SK-N-SH treated with all-trans-retinoic acid at 6 μM for 48 hours (cell line): ENCODE measurements at regions not wholly inside any gene's neighbourhood (a gene's known extent, or its start where the extent isn't known, plus 50 kb on each side); places are given as distances from the start of the nearest gene placed in this dataset.

Experiments
- ATAC-seq: fragments of 200-7000 bp; cut with Tn5 transposase; 3 replicates; pipeline ENCODE4 v1.9.1; 2020; ENCODE audit warnings: mild to moderate bottlenecking, moderate library complexity
- ARNTL ChIP-seq: fragments of 450-650 bp; formaldehyde crosslinking; IDR thresholded peaks from 2 replicates; pipeline ENCODE4 v1.5.0; 2020; ENCODE audit warnings: low read depth, mild to moderate bottlenecking, moderate library complexity, borderline replicate concordance
- BACH2 ChIP-seq: fragments of 250-450 bp; sonication (Bioruptor Pico); IDR thresholded peaks from 2 replicates; pipeline ENCODE4 v1.9.0; 2021; ENCODE audit warnings: mild to moderate bottlenecking, borderline replicate concordance
- CSDC2 ChIP-seq: fragments of 250-450 bp; sonication (Bioruptor Pico); IDR thresholded peaks from 2 replicates; pipeline ENCODE4 v1.5.0; 2020; ENCODE audit warnings: mild to moderate bottlenecking, moderate library complexity
- ESRRG ChIP-seq: fragments of 250-450 bp; sonication (Bioruptor Pico); IDR thresholded peaks from 2 replicates; pipeline ENCODE4 v1.6.1; 2021; ENCODE audit warnings: mild to moderate bottlenecking
- OSR1 ChIP-seq: fragments of 250-450 bp; sonication (Bioruptor Pico); IDR thresholded peaks from 2 replicates; pipeline ENCODE4 v1.8.0; 2022; ENCODE audit warnings: moderate library complexity, mild to moderate bottlenecking, inconsistent platforms
- PATZ1 ChIP-seq: fragments of 250-450 bp; sonication (Bioruptor Pico); IDR thresholded peaks from 2 replicates; pipeline ENCODE4 v1.8.0; 2020; ENCODE audit warnings: mild to moderate bottlenecking, moderate library complexity, borderline replicate concordance
- PPARA ChIP-seq: fragments of 250-450 bp; sonication (Bioruptor Pico); IDR thresholded peaks from 2 replicates; pipeline ENCODE4 v1.5.0; 2020; ENCODE audit warnings: mild to moderate bottlenecking, borderline replicate concordance
- RARB ChIP-seq: fragments of 250-450 bp; sonication (Bioruptor Pico); IDR thresholded peaks from 2 replicates; pipeline ENCODE4 v1.8.0; 2021; ENCODE audit warnings: mild to moderate bottlenecking, moderate library complexity
- SNAI2 ChIP-seq: fragments of 250-450 bp; sonication (Bioruptor Pico); IDR thresholded peaks from 2 replicates; pipeline ENCODE4 v1.5.0; 2020; ENCODE audit warnings: mild to moderate bottlenecking, moderate library complexity
- TCF4 ChIP-seq: fragments of 250-450 bp; sonication (Bioruptor Pico); IDR thresholded peaks from 2 replicates; pipeline ENCODE4 v1.8.0; 2021; ENCODE audit warnings: mild to moderate bottlenecking, moderate library complexity, borderline replicate concordance
- TOX ChIP-seq: fragments of 250-450 bp; sonication (Bioruptor Pico); IDR thresholded peaks from 2 replicates; pipeline ENCODE4 v1.8.0; 2021; ENCODE audit warnings: mild to moderate bottlenecking, moderate library complexity, borderline replicate concordance
- TSHZ2 ChIP-seq: fragments of 250-450 bp; sonication (Bioruptor Pico); IDR thresholded peaks from 2 replicates; pipeline ENCODE4 v1.5.0; 2020; ENCODE audit warnings: mild to moderate bottlenecking, moderate library complexity
- ZC3H10 ChIP-seq: fragments of 250-450 bp; sonication (Bioruptor Pico); IDR thresholded peaks from 2 replicates; pipeline ENCODE4 v1.5.1; 2021; ENCODE audit warnings: mild to moderate bottlenecking, moderate library complexity
- ZFP3 ChIP-seq: fragments of 250-450 bp; sonication (Bioruptor Pico); IDR thresholded peaks from 2 replicates; pipeline ENCODE4 v1.5.0; 2020; ENCODE audit warnings: mild to moderate bottlenecking, moderate library complexity
- ZFP30 ChIP-seq: fragments of 450-650 bp; formaldehyde crosslinking; IDR thresholded peaks from 2 replicates; pipeline ENCODE4 v1.5.0; 2022; ENCODE audit warnings: mild to moderate bottlenecking, moderate library complexity
- ZNF565 ChIP-seq: fragments of 450-650 bp; formaldehyde crosslinking; conservative IDR thresholded peaks from 2 replicates; pipeline ENCODE4 v1.5.0; 2020; ENCODE audit warnings: low read depth, mild to moderate bottlenecking, moderate library complexity
- ZNF70 ChIP-seq: fragments of 450-650 bp; formaldehyde crosslinking; IDR thresholded peaks from 2 replicates; pipeline ENCODE4 v1.5.0; 2020; ENCODE audit warnings: mild to moderate bottlenecking, moderate library complexity
- ZNF8 ChIP-seq: fragments of 450-650 bp; formaldehyde crosslinking; IDR thresholded peaks from 2 replicates; pipeline ENCODE4 v1.5.0; 2020; ENCODE audit warnings: mild to moderate bottlenecking, moderate library complexity
- TF ChIP-seq, protein P1 (sequence below): fragments of 250-450 bp; sonication (Bioruptor Pico); IDR thresholded peaks from 2 replicates; pipeline ENCODE4 v1.8.0; 2021; ENCODE audit warnings: low read depth, mild to moderate bottlenecking, moderate library complexity, borderline replicate concordance
- TF ChIP-seq, protein P2 (sequence below): fragments of 250-450 bp; sonication (Bioruptor Pico); IDR thresholded peaks from 2 replicates; pipeline ENCODE4 v1.5.1; 2021; ENCODE audit warnings: mild to moderate bottlenecking, moderate library complexity

DNA sequence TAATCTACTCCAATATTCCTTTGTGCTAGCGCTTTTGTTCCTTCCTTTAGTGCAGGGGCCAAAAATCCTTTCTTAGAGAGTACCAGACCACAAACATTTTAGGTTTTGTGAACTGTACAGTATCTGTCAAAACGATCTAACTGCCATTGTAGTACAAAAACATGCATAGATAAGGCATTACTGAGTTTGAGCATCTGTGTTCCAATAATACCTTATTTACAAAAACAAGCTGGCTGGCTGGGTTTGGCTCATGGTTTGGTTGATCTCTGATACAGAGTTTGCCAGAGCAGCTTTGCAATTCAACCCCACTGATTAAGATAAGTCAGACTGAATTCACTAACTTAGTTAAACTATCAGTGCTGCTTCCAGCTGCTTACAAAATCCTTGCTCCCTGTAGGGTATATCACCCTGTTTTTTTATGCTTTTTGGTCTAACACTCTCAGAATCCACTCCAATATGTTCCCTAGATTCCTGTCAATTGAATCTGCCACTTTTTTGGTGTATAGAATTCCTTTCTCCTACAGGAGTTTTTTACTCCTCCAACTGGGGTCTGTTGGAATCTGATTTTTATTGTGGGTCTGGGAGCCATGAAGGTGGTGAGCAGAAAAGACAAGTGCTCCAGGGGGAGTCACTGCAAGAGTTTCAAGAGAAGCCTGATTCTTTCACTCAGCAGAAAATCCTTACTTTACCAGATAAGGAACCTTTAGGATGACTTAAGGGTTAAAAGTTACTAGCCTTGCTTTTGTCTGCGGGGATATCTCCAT lies 1399.4 kb downstream of the EFNB2 start:
- TF ChIP-seq, protein P1, sequence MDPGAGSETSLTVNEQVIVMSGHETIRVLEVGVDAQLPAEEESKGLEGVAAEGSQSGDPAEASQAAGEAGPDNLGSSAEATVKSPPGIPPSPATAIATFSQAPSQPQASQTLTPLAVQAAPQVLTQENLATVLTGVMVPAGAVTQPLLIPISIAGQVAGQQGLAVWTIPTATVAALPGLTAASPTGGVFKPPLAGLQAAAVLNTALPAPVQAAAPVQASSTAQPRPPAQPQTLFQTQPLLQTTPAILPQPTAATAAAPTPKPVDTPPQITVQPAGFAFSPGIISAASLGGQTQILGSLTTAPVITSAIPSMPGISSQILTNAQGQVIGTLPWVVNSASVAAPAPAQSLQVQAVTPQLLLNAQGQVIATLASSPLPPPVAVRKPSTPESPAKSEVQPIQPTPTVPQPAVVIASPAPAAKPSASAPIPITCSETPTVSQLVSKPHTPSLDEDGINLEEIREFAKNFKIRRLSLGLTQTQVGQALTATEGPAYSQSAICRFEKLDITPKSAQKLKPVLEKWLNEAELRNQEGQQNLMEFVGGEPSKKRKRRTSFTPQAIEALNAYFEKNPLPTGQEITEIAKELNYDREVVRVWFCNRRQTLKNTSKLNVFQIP (CRISPR knock-in tag): no peak
- peak; percentile 75; the same call in 1 of the 2 replicates for TF ChIP-seq TCF4 (CRISPR knock-in tag)
- peak; percentile 58; the same call in 1 of the 2 replicates for TF ChIP-seq TSHZ2 (CRISPR knock-in tag)
- ATAC-seq: no peak

GRCh38 chr13:105127732-105128131 lies 1407.7 kb downstream of the EFNB2 start:
- ATAC-seq: no peak
- no peak for TF ChIP-seq ZFP30 (CRISPR knock-in tag)
- no peak for TF ChIP-seq TSHZ2 (CRISPR knock-in tag)
- no peak for TF ChIP-seq ZNF565 (CRISPR knock-in tag)
- TF ChIP-seq OSR1 (CRISPR knock-in tag): no peak
- TF ChIP-seq ZFP3 (CRISPR knock-in tag): no peak
- no peak for TF ChIP-seq ARNTL (CRISPR knock-in tag)
- no peak for TF ChIP-seq PPARA (CRISPR knock-in tag)
- no peak for TF ChIP-seq ZNF70 (CRISPR knock-in tag)
- TF ChIP-seq, protein P1 (CRISPR knock-in tag): no peak
- no peak for TF ChIP-seq ESRRG (CRISPR knock-in tag)
- TF ChIP-seq TOX (CRISPR knock-in tag): no peak

- TF ChIP-seq ESRRG (CRISPR knock-in tag) (no peak), TCF4 (CRISPR knock-in tag) (no peak), ZC3H10 (CRISPR knock-in tag) (no peak), PATZ1 (CRISPR knock-in tag) (no peak), ZNF565 (CRISPR knock-in tag) (no peak), OSR1 (CRISPR knock-in tag) (no peak), ZNF8 (no peak), RARB (CRISPR knock-in tag) (no peak), CSDC2 (CRISPR knock-in tag) (no peak), BACH2 (CRISPR knock-in tag) (no peak), ZNF70 (CRISPR knock-in tag) (no peak), SNAI2 (CRISPR knock-in tag) (no peak)
- TF ChIP-seq, protein P1 (CRISPR knock-in tag): no peak
- TF ChIP-seq, protein P2, sequence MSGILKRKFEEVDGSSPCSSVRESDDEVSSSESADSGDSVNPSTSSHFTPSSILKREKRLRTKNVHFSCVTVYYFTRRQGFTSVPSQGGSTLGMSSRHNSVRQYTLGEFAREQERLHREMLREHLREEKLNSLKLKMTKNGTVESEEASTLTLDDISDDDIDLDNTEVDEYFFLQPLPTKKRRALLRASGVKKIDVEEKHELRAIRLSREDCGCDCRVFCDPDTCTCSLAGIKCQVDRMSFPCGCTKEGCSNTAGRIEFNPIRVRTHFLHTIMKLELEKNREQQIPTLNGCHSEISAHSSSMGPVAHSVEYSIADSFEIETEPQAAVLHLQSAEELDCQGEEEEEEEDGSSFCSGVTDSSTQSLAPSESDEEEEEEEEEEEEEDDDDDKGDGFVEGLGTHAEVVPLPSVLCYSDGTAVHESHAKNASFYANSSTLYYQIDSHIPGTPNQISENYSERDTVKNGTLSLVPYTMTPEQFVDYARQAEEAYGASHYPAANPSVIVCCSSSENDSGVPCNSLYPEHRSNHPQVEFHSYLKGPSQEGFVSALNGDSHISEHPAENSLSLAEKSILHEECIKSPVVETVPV (CRISPR knock-in tag): no peak
- no peak for ATAC-seq
Measured at GRCh38 chr13:105121221-105121620, 1414.2 kb downstream of the EFNB2 start.
